ENCODE measurements at regions not wholly inside any gene's neighbourhood (a gene's known extent, or its start where the extent isn't known, plus 50 kb on each side); places are given as distances from the start of the nearest gene placed in this dataset.
A peak's percentile ranks its signal among the peaks of the same experiment; 100 is the strongest.
"Not testable (repeated sequence)": the region's sequence is repeated elsewhere in the genome, so short reads cannot be mapped to it uniquely, and the experiment has no call there.

DNA sequence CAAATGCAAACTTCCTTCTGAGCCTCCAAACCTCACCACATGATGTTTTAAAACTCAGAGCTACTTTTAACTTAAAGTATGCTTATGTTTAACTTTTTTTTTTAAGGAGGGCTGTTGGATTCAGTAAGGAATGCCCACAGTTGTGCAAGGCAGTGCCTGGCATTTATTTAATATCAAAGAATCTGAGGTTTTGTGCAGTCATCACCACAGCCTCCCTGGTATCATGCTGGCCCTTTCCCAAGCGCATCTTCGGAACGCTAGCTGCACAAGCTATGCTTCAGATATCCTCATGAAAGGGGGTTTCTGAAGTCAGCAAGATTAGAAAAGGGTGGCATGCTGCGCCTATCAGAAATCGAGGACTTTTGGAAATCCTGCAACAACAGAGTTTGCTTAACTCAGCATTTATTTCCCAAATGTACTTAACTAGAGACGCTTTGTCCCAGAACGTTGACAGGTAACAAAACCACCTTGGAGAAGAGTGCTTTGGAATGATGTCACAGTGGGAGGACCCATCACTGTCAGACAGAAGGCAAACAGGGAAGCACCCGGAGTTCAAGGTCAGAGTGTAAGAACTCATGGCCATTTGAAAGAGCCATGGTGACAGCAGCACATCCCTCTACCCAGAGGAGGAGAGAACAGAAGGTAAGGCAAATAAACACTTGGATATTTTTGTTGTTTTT is 120.2 kb upstream of the IGF1R start:
- no peak for DNase-seq

- DNase-seq: peak in 1 of 2 experiments; percentile 48
These were observed 118.9 kb upstream of the IGF1R start for GRCh38 chr15:98529205-98530145.

DNA sequence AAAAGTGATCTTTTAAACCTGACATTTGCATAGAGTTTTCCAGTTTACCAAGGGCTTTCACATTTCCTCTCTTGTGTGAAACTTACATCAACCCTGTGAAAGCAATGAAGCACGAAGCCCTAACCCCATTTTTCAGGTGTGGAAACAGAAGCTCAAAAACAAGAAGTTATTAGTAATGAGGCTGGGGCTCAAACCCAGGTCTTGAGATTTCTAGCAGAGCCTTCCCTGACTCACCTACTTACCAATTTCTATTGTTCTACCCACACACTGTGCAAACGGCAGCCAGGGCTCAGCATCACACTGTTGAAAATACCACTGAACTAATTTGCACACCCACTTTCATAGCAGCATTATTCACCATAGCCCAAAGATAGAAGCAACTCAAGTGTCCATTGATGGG is 117.8 kb upstream of the IGF1R start:
- no peak for DNase-seq

DNA sequence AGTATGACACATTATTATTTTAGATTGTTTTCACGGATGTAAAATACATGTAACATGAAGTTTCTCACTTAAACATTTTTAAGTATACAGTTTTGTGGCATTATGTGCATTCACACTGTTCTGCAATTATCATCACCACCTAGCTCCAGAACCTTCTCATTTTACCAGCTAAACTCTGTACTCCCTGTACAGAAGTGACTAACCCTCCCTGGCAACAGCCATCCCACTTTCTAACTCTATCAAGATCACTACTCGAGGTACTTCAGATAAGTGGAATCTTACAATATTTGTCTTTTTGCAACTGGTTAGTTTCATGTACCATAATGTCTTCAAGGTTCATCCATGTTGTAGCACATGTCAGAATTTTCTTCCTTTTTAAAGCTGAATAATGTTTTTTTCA is 116.3 kb upstream of the IGF1R start:
- DNase-seq: no peak

GRCh38 chr15:98536976-98537375 is 111.4 kb upstream of the IGF1R start:
- no peak for DNase-seq

GRCh38 chr15:98537516-98538060 is 110.8 kb upstream of the IGF1R start:
- DNase-seq: no peak

- DNase-seq: no peak
These were observed 106.8 kb upstream of the IGF1R start for GRCh38 chr15:98541519-98541918.

DNA sequence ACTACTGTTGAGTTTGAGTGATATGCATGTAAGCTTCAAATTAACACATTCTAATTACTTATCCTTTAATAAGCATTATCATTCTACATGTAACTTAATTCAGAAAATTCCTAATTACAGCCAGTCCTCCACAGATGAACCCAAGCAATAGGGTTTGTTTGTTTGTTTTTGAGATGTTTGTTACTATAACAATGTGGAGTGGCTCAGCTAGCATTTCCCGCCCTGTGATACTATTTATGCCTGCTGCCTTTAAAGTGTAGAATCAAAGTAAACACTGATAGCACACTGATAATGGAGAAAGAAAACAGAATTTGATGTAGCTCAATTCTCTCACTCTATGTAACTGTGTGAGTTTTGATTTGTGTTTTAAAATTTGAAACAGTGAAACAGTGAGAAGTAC is 105.1 kb upstream of the IGF1R start:
- no peak for DNase-seq

DNA sequence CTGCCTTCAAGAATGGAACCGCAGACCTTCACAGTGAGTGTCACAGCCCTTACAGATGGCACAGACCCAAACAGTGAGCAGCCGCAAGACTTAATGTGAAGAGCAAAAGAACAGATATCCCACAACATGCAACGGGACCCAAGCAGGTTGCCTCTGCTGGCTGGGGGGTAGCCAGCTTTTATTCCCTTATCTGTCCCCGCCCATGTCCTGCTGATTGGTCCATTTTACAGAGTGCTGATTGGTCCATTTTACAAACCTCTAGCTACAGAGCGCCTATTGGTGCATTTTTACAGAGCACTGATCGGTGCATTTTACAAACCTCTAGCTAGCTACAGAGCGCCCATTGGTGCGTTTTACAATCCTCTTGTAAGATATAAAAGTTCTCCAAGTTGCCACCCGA is 102.0 kb upstream of the IGF1R start:
- no peak for DNase-seq

GRCh38 chr15:98547275-98547674 is 101.1 kb upstream of the IGF1R start:
- no peak for DNase-seq

- peak in 1 of 2 experiments; percentile 66 for DNase-seq
These were observed 100.6 kb upstream of the IGF1R start for GRCh38 chr15:98547741-98548138.

DNA sequence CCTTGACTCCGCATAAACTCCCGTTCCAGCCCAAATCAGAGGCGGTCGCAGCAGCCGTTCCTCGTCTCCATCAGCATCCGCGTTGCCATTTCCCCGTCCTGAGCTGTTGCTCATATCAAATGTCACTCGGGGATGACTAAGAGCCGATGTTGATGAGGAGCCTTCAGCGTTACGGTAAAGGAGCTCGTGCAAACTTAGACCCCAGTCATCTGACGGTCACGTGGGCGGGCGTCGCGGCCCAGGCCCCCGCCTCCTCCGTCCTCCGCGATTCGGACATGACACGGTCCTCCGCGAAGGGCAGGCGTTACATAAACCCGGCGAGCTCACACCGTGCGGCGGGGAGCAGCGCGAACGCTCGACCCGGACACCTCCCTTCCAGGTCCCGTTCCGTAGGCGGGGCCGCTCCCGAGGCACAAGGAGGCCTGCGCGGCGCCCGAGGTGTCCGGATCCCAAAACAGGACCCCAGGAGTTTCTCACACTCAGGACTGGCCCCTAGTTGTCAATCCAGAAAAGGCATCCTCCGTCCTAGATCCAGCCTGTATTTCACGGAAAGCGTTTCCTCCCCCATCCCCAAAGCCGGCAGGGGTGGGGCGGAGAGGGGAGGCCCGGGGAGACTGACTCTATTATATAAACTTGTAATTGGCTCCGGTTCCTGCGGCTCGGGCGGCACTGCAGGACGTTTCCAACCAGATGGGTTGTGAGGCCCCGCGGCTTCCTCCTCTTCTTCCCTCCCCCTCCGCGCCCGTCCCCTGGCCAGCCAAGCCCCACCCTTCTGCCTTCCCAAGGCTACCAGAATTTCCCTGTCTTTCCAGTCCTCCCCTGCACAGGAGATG is 100.0 kb upstream of the IGF1R start:
- peak; percentile 64 to 75 for DNase-seq

DNA sequence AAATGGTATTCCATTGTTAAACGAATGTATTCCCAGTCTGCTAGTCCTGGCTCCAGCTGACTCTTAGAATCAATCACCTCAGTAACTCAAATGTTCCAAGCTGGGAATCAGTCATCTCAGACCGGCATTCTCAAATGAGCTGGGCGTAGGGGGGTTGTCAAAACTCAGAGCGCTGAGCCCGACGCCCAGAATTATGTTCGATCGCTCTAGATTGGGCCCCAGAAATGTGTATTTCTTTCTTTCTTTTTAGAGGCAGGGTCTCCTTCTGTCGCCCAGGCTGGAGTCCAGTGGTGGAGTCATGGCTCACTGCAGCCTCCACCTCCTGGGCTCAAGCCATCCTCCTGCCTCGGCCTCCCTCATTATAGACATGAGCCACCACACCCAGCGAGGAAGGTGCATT is 99.3 kb upstream of the IGF1R start:
- no peak for DNase-seq

DNA sequence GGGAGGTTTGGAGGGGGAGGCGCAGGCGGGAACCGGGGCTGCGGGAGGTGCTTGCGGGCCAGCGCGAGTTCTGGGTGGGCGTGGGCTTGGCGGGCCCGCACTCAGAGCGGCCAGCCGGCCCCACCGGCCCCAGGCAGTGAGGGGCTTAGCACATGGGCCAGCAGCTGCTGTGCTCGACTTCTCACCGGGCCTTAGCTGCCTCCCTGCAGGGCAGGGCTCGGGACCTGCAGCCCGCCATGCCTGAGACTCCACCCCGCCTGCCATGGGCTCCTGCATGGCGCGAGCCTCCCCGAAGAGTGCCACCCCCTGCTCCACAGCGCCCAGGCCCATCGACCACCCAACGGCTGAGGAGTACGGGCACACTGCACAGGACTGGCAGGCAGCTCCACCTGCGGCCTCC is 98.6 kb upstream of the IGF1R start:
- no peak for DNase-seq

- not testable (repeated sequence) for DNase-seq
These were observed 98.0 kb upstream of the IGF1R start for GRCh38 chr15:98550363-98550762.

- no peak for DNase-seq
These were observed 96.3 kb upstream of the IGF1R start for GRCh38 chr15:98551936-98552562.

GRCh38 chr15:98554272-98555172 is 93.8 kb upstream of the IGF1R start:
- DNase-seq: no peak

DNA sequence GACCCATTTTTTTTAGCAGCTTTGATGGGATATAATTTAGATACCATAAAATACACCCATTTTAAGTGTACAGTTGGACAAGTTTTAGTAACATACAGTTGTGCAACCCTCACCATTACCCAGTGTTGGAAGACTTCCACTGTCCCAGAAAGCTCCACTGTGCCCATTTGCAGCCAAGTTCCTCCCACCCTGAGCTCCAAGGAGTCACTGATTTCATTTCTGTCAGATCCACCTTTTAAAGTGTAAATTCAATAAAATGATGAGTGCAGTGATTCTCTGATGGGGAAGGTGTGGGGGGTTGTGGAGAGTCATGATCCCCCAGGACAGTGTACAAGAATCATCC is 93.2 kb upstream of the IGF1R start:
- DNase-seq: no peak

DNA sequence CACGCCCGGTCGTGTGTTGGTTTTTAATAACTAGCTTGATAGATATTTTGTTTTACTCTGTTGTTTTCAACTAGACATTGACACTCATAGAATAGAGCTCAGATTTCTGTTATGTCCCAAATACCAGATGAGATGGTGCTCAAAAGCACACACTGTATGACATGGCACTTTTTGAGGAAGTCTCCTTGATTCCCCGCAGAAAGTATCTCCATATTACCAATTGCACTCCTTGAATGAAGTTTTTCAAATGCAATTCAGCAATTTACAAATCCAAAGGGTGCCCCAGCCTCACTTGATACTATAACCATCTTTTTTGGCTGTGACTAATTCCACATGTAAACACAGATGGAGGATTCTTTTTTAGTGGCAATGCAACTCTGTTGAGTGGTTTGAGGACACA is 92.0 kb upstream of the IGF1R start:
- no peak for DNase-seq

GRCh38 chr15:98560338-98560737 is 88.0 kb upstream of the IGF1R start:
- no peak for DNase-seq

- DNase-seq: no peak
These were observed 87.0 kb upstream of the IGF1R start for GRCh38 chr15:98561169-98561941.

All from NCI-H524 (cell line).